OCI-LY3 (cell line): ENCODE measurements at regions not wholly inside any gene's neighbourhood (a gene's known extent, or its start where the extent isn't known, plus 50 kb on each side); places are given as distances from the start of the nearest gene placed in this dataset.

ENCODE experiments used
- H2AFZ ChIP-seq: fragments of 200-600, 300-600 bp; shearing (Covaris generic); 2 replicates; pipeline ENCODE4 v1.6.0; 2014; ENCODE audit warnings: antibody characterized with exemption, low read depth, low read length
- H3K27ac ChIP-seq: fragments of 200-600, 300-600 bp; sonication (generic); 2 replicates; pipeline ENCODE4 v1.5.1; 2014; ENCODE audit warnings: mild to moderate bottlenecking, low read length, moderate library complexity, mixed read lengths
- H3K27me3 ChIP-seq: fragments of 200-600, 300-600 bp; sonication (generic); 2 replicates; pipeline ENCODE4 v1.6.1; 2014; ENCODE audit warnings: low read depth, low read length, mixed read lengths
- H3K36me3 ChIP-seq: fragments of 200-600, 300-600 bp; sonication (generic); replicated peaks from 2 replicates; pipeline ENCODE3; 2014; ENCODE audit warnings: low read depth, low read length, mixed read lengths
- H3K4me1 ChIP-seq: fragments of 300-600, 200-600 bp; sonication (generic); 2 replicates; pipeline ENCODE4 v1.6.1; 2014; ENCODE audit warnings: low read length, mixed read lengths
- H3K4me2 ChIP-seq: fragments of 200-600, 300-600 bp; sonication (generic); 2 replicates; pipeline ENCODE4 v1.6.1; 2014; ENCODE audit warnings: low read length, mixed read lengths
- H3K4me3 ChIP-seq: fragments of 300-600, 200-600 bp; sonication (generic); 2 replicates; pipeline ENCODE4 v1.5.1; 2014; ENCODE audit warnings: antibody characterized with exemption, mild to moderate bottlenecking, low read length, moderate library complexity
- H3K79me2 ChIP-seq: fragments of 300-600, 200-600 bp; shearing (Covaris generic); 2 replicates; pipeline ENCODE4 v1.6.1; 2014; ENCODE audit warnings: mild to moderate bottlenecking, low read length, mixed read lengths
- H3K9ac ChIP-seq: fragments of 300-600, 200-600 bp; shearing (Covaris generic); 2 replicates; pipeline ENCODE4 v1.6.0; 2014; ENCODE audit warnings: mild to moderate bottlenecking, low read length, moderate library complexity
- H3K9me3 ChIP-seq: fragments of 200-600, 300-600 bp; shearing (Covaris generic); 2 replicates; pipeline ENCODE4 v1.6.1; 2014; ENCODE audit warnings: low read length, mixed read lengths; ENCODE audit not compliant: insufficient read depth
- H4K20me1 ChIP-seq: fragments of 200-600, 300-600 bp; sonication (generic); 2 replicates; pipeline ENCODE4 v1.6.1; 2016; ENCODE audit warnings: low read length, mixed read lengths; ENCODE audit not compliant: insufficient read depth
- EZH2phosphoT487 ChIP-seq: fragments of 200-600 bp; shearing (Covaris generic); IDR thresholded peaks from 2 replicates; pipeline ENCODE4 v1.6.1; 2018; ENCODE audit warnings: antibody characterized with exemption, mixed run types, low read depth
- TF ChIP-seq, protein P1 (sequence below): fragments of 200-600, 300-600 bp; sonication (generic); IDR thresholded peaks from 2 replicates; pipeline ENCODE4 v1.5.1; 2014; ENCODE audit warnings: antibody characterized with exemption, low read length, low read depth

DNA sequence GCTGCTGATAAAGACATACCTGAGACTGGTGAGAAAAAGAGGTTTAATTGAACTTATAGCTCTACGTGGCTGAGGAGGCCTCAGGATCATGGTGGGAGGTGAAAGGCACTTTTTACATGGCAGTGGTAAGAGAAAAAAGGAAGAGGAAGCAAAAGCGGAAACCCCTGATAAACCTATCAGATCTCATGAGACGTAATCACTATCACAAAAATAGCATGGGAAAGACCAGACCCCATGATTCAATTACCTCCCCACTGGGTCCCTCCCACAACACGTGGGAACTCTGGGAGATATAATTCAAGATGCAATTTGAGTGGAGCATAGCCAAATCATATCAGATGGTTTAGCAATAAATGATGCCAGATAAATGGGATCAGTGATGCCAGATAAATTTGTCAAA lies 892.0 kb upstream of the CELF2 start:
- Histone ChIP-seq H3K79me2 (no peaks in the 10 kb centered on the region), H3K4me1 (no peaks in the 10 kb centered on the region), H3K27ac (no peak overlapping the region), H3K4me3 (no peak overlapping the region), H3K36me3 (no peaks in the 10 kb centered on the region), H3K27me3 (no peaks in the 10 kb centered on the region), H3K9ac (no peak overlapping the region), H3K9me3 (no peaks in the 10 kb centered on the region), H4K20me1 (no peaks in the 10 kb centered on the region), H3K4me2 (no peak overlapping the region), H2AFZ (no peak overlapping the region)
- TF ChIP-seq, protein P1, sequence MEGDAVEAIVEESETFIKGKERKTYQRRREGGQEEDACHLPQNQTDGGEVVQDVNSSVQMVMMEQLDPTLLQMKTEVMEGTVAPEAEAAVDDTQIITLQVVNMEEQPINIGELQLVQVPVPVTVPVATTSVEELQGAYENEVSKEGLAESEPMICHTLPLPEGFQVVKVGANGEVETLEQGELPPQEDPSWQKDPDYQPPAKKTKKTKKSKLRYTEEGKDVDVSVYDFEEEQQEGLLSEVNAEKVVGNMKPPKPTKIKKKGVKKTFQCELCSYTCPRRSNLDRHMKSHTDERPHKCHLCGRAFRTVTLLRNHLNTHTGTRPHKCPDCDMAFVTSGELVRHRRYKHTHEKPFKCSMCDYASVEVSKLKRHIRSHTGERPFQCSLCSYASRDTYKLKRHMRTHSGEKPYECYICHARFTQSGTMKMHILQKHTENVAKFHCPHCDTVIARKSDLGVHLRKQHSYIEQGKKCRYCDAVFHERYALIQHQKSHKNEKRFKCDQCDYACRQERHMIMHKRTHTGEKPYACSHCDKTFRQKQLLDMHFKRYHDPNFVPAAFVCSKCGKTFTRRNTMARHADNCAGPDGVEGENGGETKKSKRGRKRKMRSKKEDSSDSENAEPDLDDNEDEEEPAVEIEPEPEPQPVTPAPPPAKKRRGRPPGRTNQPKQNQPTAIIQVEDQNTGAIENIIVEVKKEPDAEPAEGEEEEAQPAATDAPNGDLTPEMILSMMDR = no peak
- no peak for TF ChIP-seq EZH2phosphoT487

DNA sequence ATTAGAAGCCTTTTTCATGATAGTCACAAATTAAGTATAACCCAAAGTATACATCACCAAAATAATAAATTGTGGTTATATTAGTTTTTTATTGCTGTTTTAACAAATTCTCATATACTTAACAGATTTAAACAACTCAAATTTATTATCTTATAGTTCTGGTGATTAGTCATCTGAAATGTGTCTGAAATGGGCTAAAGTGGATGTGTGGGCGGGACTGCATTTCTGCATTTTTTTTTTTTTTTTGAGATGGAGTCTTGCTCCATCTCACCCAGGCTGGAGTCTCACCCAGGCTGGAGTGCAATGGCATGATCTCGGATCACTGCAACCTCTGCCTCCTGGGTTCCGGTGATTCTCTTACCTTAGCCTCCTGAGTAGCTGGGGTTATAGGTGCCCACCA lies 891.5 kb upstream of the CELF2 start:
- Histone ChIP-seq H2AFZ (no peak overlapping the region), H4K20me1 (no peaks in the 10 kb centered on the region), H3K36me3 (no peaks in the 10 kb centered on the region), H3K27me3 (no peaks in the 10 kb centered on the region), H3K4me2 (no peak overlapping the region), H3K4me1 (no peaks in the 10 kb centered on the region), H3K4me3 (no peak overlapping the region), H3K27ac (no peak overlapping the region), H3K9me3 (no peaks in the 10 kb centered on the region), H3K9ac (no peak overlapping the region), H3K79me2 (no peaks in the 10 kb centered on the region)
- TF ChIP-seq, protein P1 = no peak
- TF ChIP-seq EZH2phosphoT487 = no peak

DNA sequence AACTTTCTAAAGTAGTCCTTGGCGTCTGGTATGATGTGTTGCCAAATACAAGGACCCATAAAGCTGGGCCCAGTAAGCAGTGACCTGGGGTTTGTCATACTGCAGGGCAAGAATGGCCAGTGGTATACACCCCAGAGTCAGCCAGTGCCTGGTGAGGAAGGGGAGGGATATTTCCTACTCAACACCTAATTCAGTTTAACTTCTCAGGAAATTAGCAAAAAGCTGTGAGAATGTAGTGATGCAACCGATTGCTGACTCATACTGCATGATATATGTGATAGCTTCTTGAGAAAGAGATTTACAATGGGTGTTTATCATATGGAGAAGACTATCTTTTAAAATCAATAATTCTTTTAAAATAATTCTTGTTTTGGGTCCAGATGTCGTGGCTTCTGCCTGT lies 889.3 kb upstream of the CELF2 start:
- Histone ChIP-seq H3K36me3 (no peaks in the 10 kb centered on the region), H4K20me1 (no peaks in the 10 kb centered on the region), H3K9ac (no peak overlapping the region), H3K4me2 (no peak overlapping the region), H3K9me3 (no peaks in the 10 kb centered on the region), H3K4me1 (no peaks in the 10 kb centered on the region), H2AFZ (no peak overlapping the region), H3K79me2 (no peaks in the 10 kb centered on the region), H3K27me3 (no peaks in the 10 kb centered on the region), H3K27ac (no peak overlapping the region), H3K4me3 (no peak overlapping the region)
- TF ChIP-seq, protein P1 = no peak
- TF ChIP-seq EZH2phosphoT487 = no peak

DNA sequence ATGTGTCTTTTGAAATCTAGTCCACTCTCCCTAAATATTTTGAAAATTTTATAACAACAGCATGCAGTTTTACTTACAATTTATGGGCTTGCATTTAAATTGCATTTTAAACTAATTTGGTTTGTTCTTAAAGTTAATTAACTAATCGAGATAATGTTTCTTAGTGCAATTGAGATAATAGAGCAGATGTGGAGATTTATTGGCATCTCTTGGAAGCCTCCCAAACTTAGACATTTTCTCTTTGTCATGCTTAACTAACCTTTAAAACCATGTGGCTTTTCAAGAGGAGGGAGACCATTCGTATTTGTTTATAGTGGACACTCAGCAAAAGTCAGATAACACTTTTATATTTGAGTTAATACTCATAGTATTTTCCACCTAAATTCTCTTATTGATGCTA lies 887.0 kb upstream of the CELF2 start:
- H3K4me2 ChIP-seq = no peak overlapping the region
- no peaks in the 10 kb centered on the region for H3K36me3 ChIP-seq
- no peak overlapping the region for H3K9ac ChIP-seq

More for the DNA sequence above, 887.0 kb upstream of the CELF2 start:
- Histone ChIP-seq H3K27me3 (no peaks in the 10 kb centered on the region), H3K4me3 (no peak overlapping the region), H2AFZ (no peak overlapping the region), H3K9me3 (no peaks in the 10 kb centered on the region), H3K79me2 (no peaks in the 10 kb centered on the region), H4K20me1 (no peaks in the 10 kb centered on the region), H3K27ac (no peak overlapping the region), H3K4me1 (no peaks in the 10 kb centered on the region)
- TF ChIP-seq, protein P1 = no peak
- no peak for TF ChIP-seq EZH2phosphoT487
